Cortex of kidney (tissue), 1 donor: ENCODE measurements at regions not wholly inside any gene's neighbourhood (a gene's known extent, or its start where the extent isn't known, plus 50 kb on each side); places are given as distances from the start of the nearest gene placed in this dataset.

ENCODE experiments used
- DNase-seq: peaks from one replicate; lab custom pipeline; 2025; lab: John Stamatoyannopoulos, UW

DNA sequence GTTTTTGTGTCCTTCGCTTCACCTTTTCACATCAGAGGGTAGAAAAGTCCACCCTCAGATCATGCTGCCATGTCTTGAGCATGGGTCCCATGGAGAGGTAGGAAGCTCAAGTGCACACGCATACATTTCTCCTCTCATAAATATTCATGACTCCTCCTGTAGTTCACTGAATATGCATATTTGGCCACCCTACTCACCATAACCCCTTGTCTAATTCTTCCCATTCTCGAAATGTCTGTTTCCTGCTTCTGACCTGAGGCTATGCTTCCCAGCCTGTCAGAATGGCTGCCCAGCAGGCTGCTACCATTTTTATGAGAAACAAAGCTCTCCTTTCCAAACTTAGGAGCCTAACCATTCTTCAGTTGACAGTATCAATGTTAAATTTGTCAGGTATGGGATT lies 86.5 kb downstream of the ADRA2C start:
- no peak for DNase-seq

DNA sequence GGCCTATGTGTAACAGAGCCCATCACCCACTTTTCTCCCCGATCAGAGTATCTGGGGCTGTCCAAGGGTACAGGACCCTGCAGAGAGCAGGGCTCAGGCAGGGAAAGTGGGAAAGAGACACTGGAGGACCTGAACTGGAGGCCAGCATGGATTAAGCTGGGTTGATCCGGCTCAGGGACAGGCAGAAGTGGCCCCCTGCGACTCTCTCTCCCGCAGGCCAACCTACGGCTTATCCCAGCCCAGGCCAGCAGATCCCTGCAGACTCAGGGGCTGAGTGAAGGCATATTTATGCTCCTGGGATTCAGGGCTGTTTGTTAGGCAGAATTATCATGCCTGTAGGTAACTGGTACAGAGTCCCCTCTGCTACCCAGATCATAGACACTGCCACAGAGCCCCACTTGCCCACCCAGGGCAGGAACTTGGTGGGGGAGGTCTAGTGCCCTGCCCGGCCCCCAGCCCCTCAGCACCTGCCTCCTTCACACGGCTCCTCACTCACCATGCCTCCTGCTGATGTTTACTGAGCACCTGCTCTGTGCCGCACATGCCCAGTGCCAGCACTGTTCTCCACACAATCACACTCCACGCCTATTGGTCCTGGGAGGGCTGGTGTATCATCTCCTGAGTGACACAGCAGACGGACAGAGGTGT lies 87.3 kb downstream of the ADRA2C start:
- DNase-seq, result no peak

DNA sequence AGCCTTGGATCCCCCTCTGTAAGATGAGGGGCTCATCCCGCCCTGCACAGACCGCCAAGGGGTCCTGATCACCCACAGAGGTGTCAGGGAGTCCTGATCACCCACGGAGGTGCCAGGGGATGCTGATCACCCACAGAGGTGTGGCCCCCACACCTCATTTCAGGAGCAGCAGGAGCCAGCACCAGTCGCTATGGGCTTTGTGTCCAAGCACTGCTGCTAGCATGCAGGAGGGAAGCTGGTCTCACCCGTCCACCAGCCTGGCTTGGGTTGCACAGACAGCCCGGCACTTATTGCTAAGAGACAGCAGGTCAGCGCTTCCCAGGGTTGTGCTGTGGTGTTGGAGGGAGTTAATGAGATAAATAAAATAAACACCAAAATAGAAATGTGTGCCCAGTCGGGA lies 88.5 kb downstream of the ADRA2C start:
- no peak for DNase-seq

DNA sequence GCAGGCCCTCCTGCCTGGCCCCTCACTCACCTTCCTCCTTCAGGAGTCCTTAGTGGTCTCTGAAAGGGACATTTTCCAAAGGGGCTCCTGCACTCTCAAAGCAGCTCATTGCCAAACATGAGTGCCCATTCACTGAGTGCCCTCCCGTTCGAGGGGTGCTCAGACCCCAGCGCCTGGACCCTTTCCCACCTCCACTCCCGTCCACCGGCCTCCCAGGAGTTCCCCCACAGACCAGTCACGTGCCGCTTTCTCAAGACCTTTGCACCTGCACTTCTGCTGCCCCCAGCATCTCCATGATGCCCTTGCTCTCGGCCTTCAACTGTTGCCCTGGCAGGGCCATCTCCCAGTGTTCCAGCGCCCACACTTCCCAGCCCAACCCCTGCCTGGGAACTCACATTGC lies 89.5 kb downstream of the ADRA2C start:
- no peak for DNase-seq

DNA sequence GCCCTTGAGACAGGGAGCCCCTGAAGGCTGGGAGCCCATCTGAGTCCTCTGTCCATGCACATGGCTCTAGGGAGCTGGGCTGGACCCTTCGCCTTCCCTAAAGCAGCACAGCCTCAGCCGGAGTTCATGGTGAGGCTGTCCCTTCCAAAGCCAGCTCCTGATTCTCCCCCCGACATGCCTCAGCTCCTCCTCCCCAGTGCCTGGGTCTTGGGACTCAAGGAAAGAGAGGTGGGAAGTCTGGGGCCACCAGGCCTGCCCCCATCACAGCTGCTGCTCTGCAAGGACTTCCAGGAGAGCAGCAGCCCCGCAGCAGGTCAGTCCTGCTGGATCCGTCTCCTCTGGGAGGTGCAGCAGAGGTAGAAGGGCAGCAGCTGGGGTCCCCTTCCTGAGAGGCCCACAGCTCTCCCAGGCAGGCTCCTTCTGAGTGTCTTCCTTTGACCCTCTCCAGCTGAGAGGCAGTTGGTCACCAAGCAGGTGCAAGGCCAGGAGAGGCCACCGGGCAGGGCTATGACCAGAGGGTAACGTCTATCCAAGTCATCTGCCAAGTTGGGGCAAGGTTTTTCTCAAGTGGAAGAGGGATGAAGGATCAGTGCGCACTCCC lies 90.5 kb downstream of the ADRA2C start:
- no peak for DNase-seq

DNA sequence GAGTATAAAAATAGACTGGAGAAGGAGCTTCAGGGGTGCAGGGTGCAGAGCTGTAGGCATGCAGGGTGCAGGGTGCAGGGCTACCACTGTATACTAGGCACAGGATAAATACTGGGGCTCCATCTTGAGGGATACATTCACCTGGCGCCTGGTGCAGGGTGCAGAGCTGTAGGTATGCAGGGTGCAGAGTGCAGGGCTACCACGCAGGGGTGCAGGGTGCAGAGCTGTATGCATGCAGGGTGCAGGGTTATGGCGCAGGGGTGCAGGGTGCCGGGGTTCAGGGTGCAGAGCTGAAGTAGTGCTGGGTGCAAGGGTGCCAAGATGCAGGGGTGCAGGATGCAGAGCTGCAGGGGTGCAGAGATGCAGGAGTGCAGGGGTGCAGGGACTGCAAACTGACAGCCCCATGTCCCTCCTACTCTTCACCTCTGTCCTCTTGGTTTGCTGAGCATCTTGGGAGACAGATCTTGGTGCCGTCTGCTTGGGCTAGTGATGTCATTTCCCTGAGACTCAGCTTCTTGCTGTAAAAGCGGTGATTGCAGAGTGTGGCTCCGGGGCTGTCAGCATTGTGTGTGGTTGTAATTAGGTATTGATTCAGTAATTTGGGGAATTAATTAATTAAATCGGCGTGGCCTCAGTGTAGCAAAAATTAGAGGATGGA lies 91.2 kb downstream of the ADRA2C start:
- DNase-seq, result no peak

DNA sequence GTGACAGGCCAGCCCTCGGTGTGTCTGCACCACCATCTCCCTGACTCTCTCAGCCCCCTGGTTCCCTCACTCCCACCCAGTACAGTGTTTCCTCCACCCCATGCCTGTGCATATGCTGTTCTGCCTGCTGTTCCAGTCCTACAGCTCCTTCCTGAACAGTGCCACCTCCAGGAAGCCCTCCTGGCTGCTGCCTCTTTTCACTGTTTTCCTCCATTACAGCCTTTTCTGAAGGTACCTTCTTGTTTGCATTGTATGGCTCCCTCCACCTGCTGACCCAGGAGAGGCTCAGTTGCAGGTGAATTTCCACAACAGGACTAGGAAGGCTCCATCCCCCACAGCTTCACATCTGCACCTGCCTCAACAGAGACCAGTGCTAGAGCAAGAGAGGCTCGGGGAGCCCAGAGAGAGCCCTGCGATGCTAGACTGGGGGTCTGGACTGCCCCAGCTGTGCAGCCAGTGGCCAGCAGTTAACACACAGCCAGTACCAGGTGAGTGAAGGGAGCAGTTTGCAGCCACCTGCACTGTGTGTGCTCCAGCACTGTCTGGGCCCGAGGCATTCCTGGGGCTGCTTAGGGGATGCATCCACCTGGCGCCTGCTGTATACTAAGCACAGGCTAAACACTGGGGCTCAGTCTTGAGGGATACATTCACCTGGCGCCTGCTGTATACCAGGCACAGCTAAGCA lies 92.0 kb downstream of the ADRA2C start:
- DNase-seq, result no peak

DNA sequence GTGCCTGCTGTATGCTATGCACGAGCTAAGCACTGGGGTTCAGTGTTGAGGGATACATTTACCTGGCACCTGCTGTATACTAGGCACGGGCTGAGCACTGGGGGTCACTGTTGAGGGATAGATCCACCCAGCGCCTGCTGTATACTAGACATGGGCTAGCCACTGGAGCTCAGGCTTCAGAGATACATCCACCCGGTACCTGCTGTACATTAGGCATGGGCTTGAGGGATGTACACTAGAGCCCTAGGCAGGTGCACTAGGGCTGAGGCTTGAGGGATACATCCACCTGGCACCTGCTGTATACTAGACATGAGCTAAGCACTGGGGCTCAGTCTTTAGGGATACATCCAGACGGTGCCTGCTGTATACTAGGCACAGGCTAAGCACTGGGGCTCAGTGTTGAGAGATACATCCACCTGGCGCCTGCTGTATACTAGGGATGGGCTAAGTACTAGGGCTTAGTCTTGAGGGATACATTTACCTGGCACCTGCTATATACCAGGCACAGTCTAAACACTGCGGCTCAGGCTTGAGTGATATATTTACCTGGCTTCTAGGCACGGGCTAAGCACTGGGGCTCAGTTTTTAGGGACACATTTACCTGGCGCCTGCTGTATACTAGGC lies 92.7 kb downstream of the ADRA2C start:
- DNase-seq, result no peak

DNA sequence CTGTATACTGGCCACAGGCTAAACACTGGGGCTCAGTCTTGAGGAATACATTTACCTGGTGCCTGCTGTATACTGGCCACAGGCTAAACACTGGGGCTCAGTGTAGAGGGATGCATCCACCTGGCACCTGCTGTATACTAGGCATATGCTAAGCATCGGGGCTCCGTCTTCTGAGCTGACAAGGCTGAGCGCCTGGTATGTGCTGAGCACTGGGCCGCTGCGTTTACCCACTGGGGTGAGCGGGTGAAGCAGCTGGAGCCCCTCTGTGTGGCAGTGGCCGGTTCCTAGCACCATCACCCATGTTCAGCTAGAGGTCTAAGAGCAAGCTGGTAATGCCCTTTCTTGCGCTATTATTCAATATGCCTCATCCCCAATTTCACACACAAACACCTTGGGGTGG lies 93.4 kb downstream of the ADRA2C start:
- DNase-seq, result no peak

DNA sequence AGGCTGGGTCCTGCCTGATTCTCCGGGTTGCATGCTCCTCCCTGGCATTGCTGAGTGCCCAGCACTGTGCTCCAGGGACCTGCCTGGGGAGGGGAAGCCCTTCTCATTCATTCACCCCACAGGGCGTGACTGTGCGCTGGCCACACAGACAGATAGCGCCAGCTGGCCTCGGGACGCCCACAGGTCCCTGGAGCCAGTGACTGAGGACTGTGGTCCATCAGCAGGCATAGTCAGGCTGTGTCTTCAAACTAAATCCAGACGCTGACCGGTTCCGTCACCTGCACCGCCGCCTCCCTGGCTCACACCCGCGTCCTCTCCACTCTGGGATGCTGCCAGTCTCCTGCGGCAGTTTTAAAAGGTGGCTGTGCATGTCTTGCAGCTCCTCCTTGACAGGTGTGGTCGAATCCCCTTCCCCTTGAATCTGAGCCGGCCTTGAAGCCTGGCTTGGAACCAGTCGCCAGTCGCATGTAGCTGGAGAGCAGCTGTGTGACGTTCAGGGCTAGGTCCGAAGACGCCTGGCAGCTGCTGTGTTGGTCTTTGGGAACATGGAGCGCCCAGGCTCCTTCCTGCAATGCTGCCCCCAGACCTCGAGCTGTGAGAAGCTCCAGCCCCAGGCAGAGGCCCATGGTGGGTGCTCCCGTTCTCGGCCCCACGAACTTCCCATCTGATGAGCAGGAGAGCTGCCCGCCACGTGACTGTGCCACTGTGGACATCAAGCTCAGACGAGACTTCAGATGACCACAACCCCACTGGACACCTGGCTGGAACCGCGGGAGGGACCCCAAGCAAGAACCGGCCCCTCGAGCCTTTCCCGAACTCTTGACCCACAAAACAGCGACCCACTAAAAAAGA lies 94.1 kb downstream of the ADRA2C start:
- DNase-seq, result no peak

DNA sequence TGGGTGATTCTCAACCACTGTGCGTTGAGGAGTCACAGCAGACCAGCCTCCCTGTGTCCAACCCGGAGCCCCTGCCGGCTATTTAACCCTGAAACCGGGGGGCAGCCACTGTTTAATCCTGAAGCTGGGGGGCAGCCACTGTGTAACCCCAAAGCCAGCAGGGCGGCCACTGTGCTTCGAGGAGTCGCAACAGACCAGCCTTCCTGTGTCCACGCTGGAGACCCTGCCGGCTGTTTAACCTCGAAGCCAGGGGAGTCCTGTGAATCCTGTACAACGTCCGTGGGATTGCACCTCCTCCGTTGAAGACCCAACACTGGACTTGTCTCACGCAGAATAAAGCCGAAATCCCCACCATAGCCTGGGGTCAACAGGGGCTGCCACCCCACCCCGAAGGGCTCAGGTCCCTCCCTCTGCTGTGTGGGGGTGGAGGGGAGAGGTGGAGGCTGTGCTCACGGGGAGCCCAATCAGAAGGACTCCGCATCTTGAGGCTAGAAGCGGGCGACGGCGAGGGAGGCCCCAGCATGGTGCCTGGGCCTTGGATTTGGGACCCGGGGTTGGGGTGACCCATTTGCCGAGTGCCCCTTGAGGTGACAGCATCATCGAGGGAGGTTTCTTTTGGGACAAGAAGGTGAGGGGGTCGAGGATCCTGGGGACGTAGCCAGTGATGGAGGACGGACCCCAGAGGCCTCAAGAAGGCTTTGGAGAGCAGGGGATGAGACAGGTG lies 94.9 kb downstream of the ADRA2C start:
- DNase-seq, result no peak

DNA sequence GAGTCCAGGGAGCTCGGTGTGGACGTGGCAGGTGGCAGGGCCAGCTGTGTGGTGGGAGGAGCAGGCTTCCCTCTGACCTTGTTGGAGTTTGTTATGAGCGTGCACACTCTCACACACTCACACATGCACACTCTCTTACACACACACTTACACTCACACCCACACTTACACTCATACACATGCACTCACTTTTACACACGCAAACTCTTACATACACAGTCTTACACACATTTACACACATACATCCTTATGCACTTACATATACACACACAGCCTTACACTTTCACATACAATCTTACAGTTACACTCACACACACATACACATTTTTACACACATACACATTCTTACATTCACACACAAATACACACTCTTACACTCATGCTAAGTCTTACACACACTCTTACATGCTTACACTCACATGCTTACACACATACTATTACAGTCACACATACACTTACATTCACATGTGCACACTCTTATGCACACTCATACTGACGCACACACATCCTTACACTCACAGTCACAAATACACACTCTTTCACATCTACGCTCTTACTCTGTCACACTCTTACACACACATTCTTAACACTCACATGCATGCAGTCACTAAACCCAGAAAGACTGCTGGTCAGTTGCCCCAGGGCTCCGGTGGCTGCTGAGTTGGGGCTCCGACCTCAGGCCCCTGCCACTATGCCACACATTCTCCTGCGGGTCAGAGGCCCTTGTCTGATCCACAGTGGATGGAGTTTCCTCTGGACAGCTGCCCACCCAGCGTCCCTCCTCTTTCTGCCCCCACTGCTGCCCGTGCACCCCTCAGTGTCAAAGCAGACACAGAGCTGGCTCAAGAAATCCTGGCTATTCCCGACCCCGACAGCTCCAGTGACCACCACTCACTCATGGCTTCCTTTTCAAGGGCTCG lies 95.8 kb downstream of the ADRA2C start:
- no peak for DNase-seq

DNA sequence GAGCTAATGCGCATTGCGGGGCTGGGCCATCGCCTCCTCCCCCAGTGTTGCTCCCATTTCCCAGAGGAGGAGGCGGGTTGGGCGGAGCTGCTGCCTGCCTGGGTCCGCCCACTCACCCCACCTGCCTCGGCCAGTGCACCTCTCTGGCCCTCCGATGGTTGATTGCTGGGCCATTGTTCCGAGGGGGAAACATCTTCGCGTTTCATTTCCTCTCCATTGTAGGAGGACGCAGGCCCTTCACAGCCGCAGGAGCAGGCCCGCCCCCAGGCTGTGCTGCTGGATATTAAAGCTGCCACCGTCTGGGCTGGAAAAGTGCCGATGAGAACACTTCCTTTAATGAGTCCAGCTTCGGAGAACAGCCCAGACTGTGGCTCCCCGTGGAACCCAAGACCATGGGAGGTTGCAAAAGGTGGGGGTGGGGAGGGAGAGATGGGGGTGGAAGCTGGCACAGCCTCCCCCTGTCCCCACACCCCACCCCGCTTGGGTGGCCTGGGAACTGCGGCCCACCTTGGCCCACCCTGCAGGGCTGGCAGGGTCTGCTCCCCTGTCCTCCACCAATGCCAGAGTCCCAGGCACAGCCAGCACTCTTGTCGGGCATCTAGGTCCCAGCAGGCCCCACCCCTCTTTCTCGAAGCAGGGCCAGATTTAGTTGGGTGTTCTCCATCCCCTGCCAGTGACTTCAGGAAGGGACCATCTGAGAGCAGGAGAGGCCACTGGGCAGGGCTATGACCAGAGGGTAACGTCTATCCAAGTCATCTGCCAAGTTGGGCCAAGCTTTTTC lies 96.6 kb downstream of the ADRA2C start:
- DNase-seq, result no peak

DNA sequence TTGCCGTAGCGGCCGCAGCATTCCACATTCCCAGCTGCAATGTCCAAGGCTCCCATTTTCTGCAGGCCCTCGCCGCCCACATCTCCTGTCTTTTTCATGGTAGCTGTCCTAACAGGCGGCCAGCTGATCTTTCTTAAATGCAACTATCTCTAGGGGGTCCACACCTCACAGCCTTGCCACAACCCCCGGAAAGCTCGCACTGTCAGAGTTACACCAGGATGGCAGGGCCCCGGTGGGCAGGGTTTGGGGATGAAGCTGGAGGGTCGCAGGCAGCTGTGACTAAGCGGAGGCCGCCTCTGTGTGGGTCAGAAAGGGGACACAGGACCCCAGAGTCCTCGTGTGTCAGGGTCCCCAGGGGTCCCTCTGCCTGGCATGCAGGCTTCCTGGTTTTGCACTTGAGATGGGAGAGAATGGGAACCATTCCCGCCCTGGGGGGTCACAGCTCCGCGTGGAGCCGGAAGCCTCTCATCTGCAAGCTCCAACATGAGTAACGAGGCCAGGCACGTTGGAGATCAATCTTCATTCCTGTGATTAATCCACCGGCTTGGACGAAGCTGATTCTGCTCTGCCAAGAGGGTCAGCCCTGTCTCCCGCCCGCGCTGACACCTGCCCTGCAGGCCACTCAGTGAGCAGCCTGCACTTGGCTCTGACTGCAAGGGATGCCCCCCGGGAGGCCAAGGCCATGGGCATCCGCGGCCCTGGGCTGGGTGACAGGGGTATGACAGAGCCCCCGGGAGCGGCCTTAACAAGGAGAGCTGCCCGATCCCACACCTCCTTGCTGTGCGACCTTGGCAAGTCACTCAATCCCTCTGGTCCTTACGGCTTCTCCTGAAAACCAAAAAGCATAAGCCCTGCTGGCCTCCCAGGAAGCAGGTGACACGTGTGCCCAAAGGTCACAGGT lies 97.9 kb downstream of the ADRA2C start:
- DNase-seq, result no peak

DNA sequence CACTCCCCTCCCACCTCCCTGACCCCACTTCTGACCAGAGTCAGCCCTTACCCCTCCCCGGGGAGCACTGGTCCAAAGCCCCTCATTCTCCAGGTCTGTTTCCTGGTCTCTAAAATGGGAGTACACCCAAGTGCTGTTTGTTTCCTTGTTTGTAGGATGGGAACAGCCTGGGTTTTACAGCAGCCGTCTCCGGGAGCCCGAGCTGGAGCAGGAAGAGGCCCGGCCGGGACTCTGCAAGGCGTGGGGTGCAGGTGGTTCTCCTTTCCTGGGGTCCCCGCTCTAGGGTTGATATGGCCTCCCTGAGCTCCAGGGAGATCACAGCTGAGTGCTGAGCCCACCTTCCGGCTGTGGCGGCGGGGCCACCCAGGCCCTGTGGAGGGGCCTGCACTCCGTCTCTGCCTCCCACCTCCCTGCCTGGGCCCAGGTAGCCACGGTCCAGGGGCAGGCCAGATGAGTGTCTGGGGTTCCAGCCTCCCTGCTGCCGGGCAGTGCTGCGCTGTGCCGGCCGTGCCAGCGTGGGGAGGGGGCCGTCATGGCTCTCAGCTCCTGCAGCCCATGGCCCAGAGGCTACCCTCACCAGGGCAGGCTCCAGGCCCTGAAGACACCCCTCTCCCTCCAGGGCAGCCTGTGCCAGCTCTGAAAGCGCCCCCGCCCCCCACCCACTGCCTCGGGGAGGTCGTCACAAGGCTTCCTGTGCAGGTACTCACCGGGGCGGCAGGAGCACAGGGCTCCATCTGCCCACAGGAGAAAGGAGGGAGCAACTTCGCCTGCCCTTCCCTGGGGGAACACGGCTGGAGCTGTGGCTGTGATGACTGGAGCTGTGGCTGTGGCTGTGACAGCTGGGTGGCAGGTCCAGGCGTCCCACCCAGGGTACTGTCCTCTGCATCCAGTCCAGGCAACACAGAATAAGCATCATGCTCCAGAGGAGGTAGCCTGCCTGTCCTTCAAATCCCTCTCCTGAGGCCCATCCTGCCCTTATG lies 98.8 kb downstream of the ADRA2C start:
- DNase-seq, result no peak

DNA sequence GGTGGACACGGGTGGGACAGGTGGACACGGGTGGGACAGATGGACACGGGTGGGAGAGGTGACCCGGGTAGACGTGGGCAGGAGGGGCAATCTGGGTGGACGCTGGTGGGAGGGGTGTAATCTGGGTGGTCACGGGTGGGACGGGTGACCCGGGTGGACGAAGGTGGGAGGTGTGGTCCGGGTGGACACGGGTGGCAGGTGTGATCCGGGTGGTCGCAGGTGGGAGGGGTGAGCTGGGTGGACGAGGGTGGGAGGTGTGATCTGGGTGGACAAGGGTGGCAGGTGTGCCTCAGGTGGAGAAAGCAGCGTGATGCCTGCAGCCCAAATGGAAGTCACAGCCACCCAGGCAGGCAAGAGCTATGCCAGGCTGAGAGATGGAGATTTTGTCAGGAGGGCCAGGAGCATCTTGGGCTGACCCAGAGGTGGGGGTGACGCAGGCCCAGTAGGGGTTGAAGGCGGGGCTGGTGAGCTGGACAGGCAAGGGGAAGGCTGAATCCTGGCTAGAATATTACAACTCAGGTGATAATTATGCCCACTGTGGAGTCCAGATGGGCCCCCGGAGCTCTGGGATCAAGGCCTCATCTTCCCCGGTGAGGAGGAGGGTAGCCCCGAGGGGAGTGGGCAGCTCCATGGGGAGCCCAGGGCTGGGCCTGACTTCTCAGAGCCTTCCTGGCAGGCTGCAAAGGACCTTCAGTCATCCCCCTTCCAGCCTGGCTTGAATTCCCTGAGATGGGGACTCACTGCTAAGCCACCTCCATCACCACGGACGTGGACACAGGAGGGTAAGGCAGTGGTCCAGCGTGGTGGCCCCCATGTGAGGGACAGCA lies 100.0 kb downstream of the ADRA2C start:
- no peak for DNase-seq
